GM19467 (cell line): ENCODE measurements at regions not wholly inside any gene's neighbourhood (a gene's known extent, or its start where the extent isn't known, plus 50 kb on each side); places are given as distances from the start of the nearest gene placed in this dataset.

Experiments used
- ATAC-seq: cut with Tn5 transposase; IDR thresholded peaks from one replicate; pipeline ENCODE4 v1.9.1; 2021; ENCODE audit warnings: mild to moderate bottlenecking, moderate library complexity; ENCODE audit not compliant: unreplicated experiment

DNA sequence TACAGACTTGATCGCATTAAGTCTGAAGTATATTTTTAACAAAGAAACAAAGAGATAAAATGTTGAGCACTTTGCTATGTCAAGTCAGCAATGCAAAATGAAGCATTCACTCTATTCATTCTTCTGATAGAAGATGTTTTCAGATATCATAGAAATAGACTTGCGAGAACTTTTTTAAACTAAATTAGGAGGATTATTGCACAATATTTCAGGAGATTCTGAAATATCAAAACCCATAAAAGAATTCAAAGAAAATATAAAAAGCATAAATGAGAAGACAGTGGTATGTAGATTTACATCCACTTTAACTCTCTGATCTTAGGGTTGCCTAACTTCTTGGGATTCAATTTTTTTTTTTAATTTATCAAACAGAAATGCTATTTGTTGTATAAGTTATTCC lies 81.1 kb upstream of the PABPC4L start:
- no peak for ATAC-seq

DNA sequence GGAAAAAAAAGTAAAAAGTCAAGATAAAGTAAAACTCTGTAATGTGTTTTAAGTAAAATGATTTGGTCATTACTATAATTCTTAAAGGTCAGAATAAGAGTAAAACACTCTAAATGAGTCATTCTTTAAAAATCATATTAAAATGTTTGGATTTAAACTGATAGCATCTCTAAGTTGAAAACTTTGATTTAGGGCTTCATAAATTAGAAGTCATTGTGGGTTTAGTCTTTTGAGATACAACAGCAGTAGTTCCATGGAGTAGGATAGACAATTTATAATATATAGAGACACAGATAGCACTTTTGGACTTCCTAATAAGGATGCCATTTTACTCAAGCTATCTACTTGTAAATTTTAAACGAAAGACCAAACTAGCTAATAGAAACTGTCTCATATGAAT lies 77.1 kb upstream of the PABPC4L start:
- ATAC-seq: no peak

DNA sequence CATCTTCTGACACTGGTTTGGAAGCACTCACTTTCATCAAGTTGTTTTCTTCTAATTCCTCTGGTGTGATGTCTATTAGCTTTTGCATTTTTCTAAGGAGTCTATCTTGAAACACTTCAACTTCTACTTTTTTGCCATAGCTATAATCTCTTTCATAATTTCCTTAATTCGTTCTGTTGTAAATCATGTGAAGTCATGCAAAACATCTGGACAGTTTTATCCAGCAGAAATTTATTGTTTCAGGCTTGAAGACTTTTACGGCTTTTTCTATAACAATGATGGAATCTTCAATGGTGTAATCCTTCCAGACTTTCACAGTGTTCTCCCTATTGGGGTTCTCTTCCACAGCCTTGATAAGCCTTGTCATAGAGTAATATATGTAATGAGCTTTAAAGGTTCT lies 74.9 kb upstream of the PABPC4L start:
- no peak for ATAC-seq

DNA sequence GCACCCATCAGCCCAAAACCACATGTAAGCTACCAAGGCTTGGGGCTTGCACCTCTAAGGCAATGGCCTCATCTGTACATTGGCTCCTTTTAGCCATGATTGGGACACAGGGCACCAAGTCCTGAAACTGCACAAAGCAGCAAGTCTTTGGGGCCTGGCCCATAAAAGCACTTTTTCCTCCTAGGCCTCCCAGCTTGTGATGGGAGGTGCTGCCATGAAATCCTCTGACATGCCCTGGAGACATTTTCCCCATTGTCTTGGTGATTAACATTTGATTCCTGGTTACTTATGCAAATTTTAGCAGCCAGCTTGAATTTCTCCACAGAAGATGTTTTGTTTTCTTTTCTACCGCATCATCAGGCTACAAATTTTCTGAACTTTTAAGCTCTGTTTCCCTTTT lies 58.5 kb upstream of the PABPC4L start:
- no peak for ATAC-seq
